ENCODE measurements at regions not wholly inside any gene's neighbourhood (a gene's known extent, or its start where the extent isn't known, plus 50 kb on each side); places are given as distances from the start of the nearest gene placed in this dataset.
A peak's percentile ranks its signal among the peaks of the same experiment; 100 is the strongest.

DNA sequence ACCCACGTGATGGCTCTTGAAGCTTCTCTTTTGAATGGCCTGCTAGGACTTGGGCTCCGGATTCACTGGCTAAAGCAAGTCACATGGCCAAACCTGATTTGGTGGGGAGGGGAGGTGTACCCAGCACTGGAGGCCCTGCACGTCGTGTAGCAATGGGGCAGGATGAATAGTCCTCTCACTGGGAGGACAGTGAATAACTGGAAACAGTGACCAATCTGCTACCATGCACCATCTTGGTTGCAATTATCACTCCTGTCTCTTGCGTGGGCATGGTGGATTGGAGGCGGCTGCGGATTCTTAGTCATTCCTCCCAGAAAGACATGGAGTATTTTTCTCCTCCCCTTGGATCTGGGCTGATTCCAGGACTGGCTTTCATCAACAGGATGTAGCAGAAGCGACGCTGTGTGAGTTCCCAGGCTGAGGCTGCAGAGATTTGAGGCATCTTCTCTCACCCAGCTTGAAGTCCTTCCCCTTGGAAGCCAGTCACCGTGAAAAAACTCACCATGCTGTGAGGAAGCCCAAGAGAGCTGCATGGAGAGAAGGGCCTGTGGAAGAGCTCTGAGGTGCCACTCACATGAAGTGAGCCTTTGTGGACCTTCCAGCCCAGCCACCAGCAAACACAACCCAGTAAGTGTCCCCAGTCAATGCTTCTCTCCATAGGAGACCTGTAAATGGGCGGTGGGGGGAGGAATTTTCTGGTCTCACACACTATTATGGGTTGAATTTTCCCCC, 70.4 kb downstream of the IGLL1 start:
- no peak for DNase-seq (ENCODE audit: low spot score)
- Histone ChIP-seq H2AFZ (replicated peaks) (no peak overlapping the region), H3F3A (ENCODE audit: low read depth) (no peaks in the 10 kb centered on the region), H3K4me1 (no peaks in the 10 kb centered on the region), H3K9me3 (ENCODE audit: low read depth) (no peaks in the 10 kb centered on the region), H3K4me3 (no peak overlapping the region), H3K27ac (no peak overlapping the region), H3K79me2 (ENCODE audit: low read depth) (no peaks in the 10 kb centered on the region), H3K4me2 (no peak overlapping the region), H3K27me3 (no peaks in the 10 kb centered on the region), H4K20me1 (ENCODE audit: low read depth) (no peaks in the 10 kb centered on the region), H3K9ac (no peak overlapping the region), H3K36me3 (no peaks in the 10 kb centered on the region)
- TF ChIP-seq EZH2phosphoT487 (IDR thresholded peaks at IDR 0.05), result no peak
- TF ChIP-seq EZH2 (IDR thresholded peaks at IDR 0.05), result no peak
- TF ChIP-seq, protein P1, sequence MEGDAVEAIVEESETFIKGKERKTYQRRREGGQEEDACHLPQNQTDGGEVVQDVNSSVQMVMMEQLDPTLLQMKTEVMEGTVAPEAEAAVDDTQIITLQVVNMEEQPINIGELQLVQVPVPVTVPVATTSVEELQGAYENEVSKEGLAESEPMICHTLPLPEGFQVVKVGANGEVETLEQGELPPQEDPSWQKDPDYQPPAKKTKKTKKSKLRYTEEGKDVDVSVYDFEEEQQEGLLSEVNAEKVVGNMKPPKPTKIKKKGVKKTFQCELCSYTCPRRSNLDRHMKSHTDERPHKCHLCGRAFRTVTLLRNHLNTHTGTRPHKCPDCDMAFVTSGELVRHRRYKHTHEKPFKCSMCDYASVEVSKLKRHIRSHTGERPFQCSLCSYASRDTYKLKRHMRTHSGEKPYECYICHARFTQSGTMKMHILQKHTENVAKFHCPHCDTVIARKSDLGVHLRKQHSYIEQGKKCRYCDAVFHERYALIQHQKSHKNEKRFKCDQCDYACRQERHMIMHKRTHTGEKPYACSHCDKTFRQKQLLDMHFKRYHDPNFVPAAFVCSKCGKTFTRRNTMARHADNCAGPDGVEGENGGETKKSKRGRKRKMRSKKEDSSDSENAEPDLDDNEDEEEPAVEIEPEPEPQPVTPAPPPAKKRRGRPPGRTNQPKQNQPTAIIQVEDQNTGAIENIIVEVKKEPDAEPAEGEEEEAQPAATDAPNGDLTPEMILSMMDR (IDR thresholded peaks at IDR 0.05), result no peak
- Mint-ChIP-seq H3K27me3 (ENCODE audit: insufficient read depth, low read depth) (peaks cover 14% of the 10 kb centered on the region), H3K27ac (no peak overlapping the region), H3K4me1 (peaks cover 35% of the 10 kb centered on the region), H3K9me3 (no peaks in the 10 kb centered on the region), H3K36me3 (no peaks in the 10 kb centered on the region), H3K4me3 (no peak overlapping the region)

GRCh38 chr22:23504516-23504915, 75.6 kb downstream of the IGLL1 start:
- no peak overlapping the region for H3K9ac ChIP-seq
- no peak overlapping the region for H2AFZ ChIP-seq (replicated peaks)
- no peak for DNase-seq (ENCODE audit: low spot score)
- H3K4me3 ChIP-seq, result no peak overlapping the region
- no peak overlapping the region for H3K27ac ChIP-seq
- no peaks in the 10 kb centered on the region for H3K79me2 ChIP-seq (ENCODE audit: low read depth)
- H3K36me3 Mint-ChIP-seq, result no peaks in the 10 kb centered on the region
- H3K4me2 ChIP-seq, result no peak overlapping the region
- peaks cover 14% of the 10 kb centered on the region for H3K27me3 Mint-ChIP-seq (ENCODE audit: insufficient read depth, low read depth)
- H3F3A ChIP-seq (ENCODE audit: low read depth), result no peaks in the 10 kb centered on the region
- H4K20me1 ChIP-seq (ENCODE audit: low read depth), result no peaks in the 10 kb centered on the region
- H3K9me3 Mint-ChIP-seq, result no peaks in the 10 kb centered on the region
- TF ChIP-seq, protein P1 (IDR thresholded peaks at IDR 0.05), result no peak
- TF ChIP-seq EZH2phosphoT487 (IDR thresholded peaks at IDR 0.05), result no peak
- TF ChIP-seq EZH2 (IDR thresholded peaks at IDR 0.05), result no peak
- peak overlapping the region; percentile 2 for H3K4me3 Mint-ChIP-seq
- H3K36me3 ChIP-seq, result no peaks in the 10 kb centered on the region
- H3K27me3 ChIP-seq, result no peaks in the 10 kb centered on the region
- H3K4me1 ChIP-seq, result no peaks in the 10 kb centered on the region
- peak overlapping the region; percentile 36 for H3K27ac Mint-ChIP-seq
- no peaks in the 10 kb centered on the region for H3K9me3 ChIP-seq (ENCODE audit: low read depth)
- H3K4me1 Mint-ChIP-seq, result peaks cover 26% of the 10 kb centered on the region

- Histone ChIP-seq H3K4me3 (no peak overlapping the region), H3F3A (ENCODE audit: low read depth) (no peaks in the 10 kb centered on the region), H3K27ac (no peak overlapping the region), H3K79me2 (ENCODE audit: low read depth) (no peaks in the 10 kb centered on the region), H3K9me3 (ENCODE audit: low read depth) (no peaks in the 10 kb centered on the region), H3K9ac (no peak overlapping the region), H3K4me1 (peaks cover 5% of the 10 kb centered on the region), H3K27me3 (no peaks in the 10 kb centered on the region), H4K20me1 (ENCODE audit: low read depth) (no peaks in the 10 kb centered on the region), H2AFZ (replicated peaks) (no peak overlapping the region), H3K4me2 (no peak overlapping the region), H3K36me3 (no peaks in the 10 kb centered on the region)
- no peak for DNase-seq (ENCODE audit: low spot score)
- TF ChIP-seq, protein P1 (IDR thresholded peaks at IDR 0.05), result no peak
- no peak for TF ChIP-seq EZH2phosphoT487 (IDR thresholded peaks at IDR 0.05)
- TF ChIP-seq EZH2 (IDR thresholded peaks at IDR 0.05), result no peak
- H3K27me3 Mint-ChIP-seq (ENCODE audit: insufficient read depth, low read depth), result peaks cover 14% of the 10 kb centered on the region
- no peaks in the 10 kb centered on the region for H3K9me3 Mint-ChIP-seq
- H3K27ac Mint-ChIP-seq, result peak overlapping the region; percentile 36
- H3K36me3 Mint-ChIP-seq, result no peaks in the 10 kb centered on the region
- peaks cover 24% of the 10 kb centered on the region for H3K4me1 Mint-ChIP-seq
- H3K4me3 Mint-ChIP-seq, result no peak overlapping the region
Observed at GRCh38 chr22:23503736-23504440, 76.2 kb downstream of the IGLL1 start.

Measured in neural progenitor cell (in vitro differentiated cells).